IPS-NIHi7 (cell line): ENCODE measurements at regions not wholly inside any gene's neighbourhood (a gene's known extent, or its start where the extent isn't known, plus 50 kb on each side); places are given as distances from the start of the nearest gene placed in this dataset.
A peak's percentile ranks its signal among the peaks of the same experiment; 100 is the strongest.

ENCODE experiments used
- DNase-seq: peaks from one replicate; pipeline ENCODE4 v3.0.0; 2012; ENCODE audit warnings: mixed read lengths; ENCODE audit errors: extremely low spot score

DNA sequence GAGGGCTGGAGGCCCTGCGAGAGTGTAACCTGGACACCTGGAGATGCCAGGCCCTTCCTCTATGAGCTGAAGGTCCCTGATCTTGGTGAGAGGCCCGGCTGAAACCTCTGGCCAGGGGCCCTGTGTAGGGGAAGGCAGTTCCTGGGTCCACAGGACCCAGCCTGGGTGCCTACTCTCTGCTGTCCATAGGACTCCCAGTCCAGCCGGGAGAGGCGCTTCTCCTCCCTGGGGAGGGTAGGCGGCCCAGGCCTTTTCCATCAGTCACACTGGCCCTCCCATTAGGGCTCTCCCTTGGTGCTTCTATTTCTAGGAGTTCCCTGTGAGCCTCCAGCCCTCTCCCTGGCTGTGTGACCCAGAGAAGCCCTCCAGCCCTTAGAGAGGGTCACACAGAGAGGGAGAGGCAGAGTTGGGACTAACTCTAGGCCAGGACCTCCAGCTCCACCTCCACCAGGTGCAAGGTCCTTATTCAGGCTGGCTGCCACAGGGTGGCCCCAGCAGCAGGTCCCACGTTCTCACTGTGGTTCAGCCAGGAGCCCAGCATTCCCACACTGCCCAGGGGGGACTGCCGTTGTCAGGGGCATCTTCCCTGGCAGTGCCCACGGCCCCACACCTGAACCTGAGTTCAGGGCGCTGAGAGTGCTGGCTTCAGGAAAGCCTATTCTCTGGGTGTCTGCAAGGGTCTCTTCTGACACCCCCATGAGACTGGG lies 146.8 kb downstream of the SMAD6 start:
- no peak for DNase-seq

DNA sequence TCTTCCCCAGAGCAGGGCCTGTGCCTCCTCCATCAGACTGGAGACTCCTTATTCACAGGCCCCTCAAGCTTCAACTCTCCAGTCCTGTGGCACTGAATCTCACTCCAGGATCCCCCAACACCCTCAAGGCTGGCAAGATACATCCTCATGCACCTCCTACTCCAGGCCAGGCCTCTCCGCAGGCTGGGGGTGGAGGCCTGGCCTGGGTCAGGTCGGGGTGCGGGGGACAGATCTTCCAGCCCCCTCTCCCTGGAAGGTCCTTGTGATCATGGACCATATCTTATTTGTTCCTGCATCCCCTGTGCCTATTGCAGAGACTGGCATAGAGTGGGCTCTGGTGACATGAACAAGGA lies 147.3 kb downstream of the SMAD6 start:
- DNase-seq: no peak

DNA sequence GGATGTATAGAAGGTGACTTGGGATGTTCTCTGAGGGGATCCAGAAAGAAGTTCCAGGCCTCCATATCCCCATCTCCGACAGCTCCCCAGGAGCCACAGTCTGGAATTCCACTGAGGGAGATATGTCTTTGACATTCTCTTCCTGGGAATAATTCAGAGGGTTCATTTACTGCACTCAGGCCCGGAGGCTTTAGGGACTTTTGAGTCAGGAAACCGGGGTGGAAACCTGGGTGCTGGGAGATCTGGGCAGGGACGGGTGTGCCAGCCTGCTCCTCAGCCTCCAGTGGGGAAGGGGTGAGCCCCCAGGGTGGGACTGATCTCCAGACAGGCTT lies 147.7 kb downstream of the SMAD6 start:
- no peak for DNase-seq

GRCh38 chr15:66850078-66850991 lies 148.3 kb downstream of the SMAD6 start:
- DNase-seq: no peak

GRCh38 chr15:66850996-66851310 lies 148.9 kb downstream of the SMAD6 start:
- no peak for DNase-seq

- DNase-seq: peak; percentile 94
Measured at GRCh38 chr15:66851311-66852063, 149.5 kb downstream of the SMAD6 start.

DNA sequence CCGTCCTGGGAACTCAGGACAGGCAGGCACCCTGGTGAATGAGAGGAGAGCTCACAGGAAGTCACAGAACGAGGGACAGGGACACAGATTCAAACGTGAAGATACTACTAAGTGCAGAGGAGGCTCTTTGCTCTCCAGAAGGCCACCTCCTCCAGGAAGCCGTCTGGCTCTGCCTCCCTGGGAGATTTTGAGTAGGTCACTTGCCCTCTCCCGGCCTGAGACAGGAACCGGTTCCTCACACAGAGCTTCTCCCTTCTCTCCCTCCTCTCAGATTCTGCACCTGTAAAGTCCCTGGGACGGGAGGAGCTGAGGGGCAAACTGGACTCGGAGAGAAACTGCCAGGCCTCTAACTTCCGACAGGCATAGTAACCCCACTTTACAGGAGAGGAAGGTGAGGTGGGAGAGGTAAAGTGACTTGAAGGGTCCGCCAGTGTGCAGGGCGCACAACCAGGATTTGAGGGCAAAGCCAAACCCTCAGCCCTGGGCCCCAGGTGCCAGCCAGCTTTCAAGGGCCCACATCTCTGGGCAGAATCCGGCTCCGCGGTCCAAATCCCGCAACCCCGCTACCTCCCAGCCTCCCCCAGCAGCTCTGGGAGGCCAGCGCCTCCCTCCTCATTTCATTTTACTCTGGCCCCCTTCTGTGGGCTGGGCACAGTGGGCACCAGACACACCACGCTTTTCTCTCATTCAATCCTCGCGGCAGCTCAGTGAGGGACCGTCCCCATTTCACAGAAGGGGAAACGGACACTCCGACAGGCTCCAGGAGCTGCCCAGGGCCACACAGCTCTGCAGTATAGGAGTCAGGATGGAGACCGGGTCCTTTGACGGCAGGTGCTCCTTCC lies 150.2 kb downstream of the SMAD6 start:
- DNase-seq: no peak

DNA sequence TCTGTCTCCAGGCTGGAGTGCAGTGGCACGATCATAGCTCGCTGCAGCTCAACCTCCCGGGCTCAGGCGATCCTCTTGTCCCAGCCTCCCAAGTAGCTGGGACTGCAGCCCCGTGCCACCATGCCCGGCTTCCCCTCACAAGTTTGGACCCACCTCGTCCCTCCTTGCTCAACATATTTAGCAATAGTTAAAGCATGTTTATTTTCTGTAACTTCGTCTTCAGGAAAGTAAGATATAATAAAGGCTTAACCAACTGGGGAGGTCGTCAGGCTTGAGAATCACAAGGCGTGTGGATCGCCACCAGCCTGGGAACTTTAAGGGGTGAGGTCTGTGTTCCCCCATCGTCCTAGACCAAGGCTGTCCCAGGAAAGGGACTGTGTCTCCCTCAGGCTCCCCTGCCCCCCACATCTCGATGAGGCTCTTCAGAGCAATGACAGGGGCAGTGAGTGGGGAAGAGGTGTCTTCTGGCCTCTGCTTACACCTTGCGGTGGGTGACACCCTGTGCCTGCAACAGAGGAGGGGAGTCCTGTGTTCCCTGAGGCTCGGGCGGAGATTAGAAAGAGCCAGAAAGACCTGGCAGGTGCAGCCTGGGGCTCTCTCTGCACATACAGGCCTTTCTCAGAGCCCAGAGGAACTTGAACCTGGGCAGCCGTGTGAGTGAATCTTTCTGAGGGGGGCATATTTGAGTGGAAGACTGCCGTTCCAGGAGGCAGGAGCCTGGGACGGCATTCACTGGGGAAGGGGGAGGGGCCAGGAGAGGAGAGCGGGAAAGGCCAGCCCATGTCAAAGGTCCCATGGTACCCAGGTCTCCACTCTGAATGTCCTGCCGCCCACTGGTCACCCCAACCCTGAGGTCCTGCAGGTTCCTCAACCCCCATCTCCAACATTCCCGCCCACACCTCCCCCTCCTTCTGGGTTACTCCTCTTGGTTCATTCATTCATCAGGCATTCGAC lies 152.3 kb downstream of the SMAD6 start:
- DNase-seq: no peak

- DNase-seq: no peak
Measured at GRCh38 chr15:66855041-66855440, 153.0 kb downstream of the SMAD6 start.

- DNase-seq: no peak
Measured at GRCh38 chr15:66857694-66858093, 155.7 kb downstream of the SMAD6 start.

DNA sequence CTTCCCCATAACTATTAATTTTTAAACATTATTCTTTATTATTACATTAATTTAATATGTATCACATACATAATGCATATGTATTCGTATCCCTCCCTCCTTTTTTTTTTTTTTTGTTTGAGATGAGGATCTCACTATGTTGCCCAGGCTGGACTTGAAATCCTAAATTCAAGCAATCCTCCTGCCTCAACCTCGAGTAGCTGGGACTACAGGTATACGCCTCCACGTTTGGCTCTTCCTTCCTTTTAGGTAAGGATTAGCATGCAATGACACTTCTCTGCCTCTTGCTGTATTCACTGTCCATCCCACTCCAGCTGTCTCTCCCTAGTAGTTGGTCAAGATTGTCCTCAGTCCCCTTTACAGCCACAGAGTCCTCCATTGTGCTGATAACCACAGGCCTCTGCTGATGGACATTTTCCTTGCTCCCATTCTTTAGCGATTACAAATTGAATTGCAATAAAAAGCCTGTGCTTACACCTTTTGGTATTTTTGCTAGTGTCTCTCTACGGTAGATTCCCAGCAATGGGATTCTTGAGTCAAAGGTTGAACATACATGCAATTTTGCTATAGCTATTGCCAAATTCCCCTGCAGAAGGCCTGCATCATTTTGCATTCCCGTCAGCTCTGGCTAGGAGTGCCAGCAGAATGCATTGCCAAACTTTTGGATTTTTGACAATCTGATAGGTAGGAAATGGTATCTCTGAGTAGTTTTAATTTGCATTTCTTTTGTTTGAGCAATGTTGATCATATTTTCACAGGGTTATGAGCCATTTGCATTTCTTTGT lies 156.6 kb downstream of the SMAD6 start:
- no peak for DNase-seq

GRCh38 chr15:66859688-66860253 lies 157.7 kb downstream of the SMAD6 start:
- DNase-seq: no peak

DNA sequence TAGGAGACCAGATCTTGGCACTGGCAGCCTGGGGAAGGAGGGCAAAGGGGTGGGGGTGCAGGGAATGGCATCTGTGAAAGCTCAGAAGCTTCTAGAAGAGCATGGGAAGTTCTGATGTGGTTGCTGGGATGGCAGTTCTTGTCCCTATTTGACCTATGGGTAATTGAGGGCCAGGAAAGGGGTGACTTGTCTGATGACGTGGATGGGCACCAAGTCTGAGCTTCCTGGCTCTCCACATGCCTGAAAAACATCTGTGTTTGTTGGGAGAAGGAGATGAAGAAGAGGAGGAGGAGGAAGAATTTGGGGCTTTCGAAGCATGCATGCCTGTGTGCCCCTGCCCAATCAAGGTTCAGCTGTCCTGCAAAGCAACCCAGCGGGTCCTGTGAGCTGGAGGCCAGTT lies 158.8 kb downstream of the SMAD6 start:
- DNase-seq: no peak

- no peak for DNase-seq
Measured at GRCh38 chr15:66862111-66862939, 160.3 kb downstream of the SMAD6 start.

DNA sequence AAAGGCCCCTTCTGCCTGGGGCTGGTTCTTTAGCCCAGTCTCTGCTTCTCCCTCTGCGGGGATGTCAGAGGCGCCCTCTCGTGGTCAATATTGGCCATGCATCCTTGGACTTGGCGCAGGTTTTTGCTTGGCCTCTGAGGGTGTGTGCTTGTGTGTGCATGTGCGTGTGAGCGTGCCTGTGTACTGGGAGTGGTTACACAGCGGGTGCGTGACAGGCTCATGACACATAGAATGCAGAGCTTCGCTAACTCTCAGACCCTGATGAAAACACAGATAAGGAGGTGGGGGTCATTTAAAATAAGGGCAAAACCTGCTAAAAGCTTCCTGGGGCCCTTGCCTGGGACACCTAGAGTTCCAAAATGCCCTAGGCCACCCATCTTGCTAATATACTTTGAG lies 160.9 kb downstream of the SMAD6 start:
- peak; percentile 85 for DNase-seq

DNA sequence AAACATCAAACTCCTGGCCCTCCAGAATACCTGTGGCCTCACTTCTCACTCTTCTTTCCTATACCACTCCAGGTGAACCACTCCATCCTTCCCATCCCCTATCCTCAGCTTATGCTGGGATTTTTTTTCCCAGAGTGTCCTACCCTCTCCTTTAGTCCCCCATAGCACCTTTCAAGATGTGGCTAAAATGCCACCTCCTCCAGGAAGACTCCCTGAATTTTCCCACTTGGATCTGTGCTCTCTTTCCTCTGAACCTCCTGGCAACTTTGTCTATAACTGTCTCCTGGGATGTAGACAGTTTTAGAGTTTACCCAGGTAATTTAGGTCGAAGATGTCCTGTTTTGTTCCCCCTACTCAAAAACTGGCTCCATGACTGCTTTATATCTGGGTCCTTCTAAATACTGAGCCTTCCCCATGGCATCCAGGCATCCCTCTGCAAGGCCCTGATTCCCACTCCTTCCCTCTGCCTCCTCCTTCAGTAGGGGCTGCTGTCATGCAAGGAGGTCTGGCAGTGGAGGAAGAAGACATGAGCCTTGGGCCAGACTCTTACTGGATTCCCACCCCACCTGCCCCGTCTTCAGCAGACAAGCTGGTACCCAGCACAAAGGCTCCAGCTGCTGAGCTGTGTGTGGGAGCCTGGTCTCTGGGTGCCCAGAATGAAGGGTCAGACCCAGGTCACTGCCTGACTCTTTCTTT lies 161.5 kb downstream of the SMAD6 start:
- no peak for DNase-seq

GRCh38 chr15:66864086-66864830 lies 162.2 kb downstream of the SMAD6 start:
- DNase-seq: no peak
